GM23338 (cell line): ENCODE measurements at regions not wholly inside any gene's neighbourhood (a gene's known extent, or its start where the extent isn't known, plus 50 kb on each side); places are given as distances from the start of the nearest gene placed in this dataset.

Experiments
- ATAC-seq: fragments of 200-7000 bp; cut with Tn5 transposase; 3 replicates; pipeline ENCODE4 v1.9.1; 2020
- DNase-seq: peaks from one replicate; pipeline ENCODE4 v3.0.0-alpha.2; 2015; ENCODE audit warnings: low spot score
- H2AFZ ChIP-seq: fragments of 200-600 bp; sonication (generic); 2 replicates; pipeline ENCODE4 v1.8.0; 2016; ENCODE audit warnings: antibody characterized with exemption, mild to moderate bottlenecking, moderate library complexity
- H3F3A ChIP-seq: fragments of 200-600 bp; sonication (generic); replicated peaks from 2 replicates; pipeline ENCODE4 v1.8.0; 2017; ENCODE audit warnings: antibody characterized with exemption, mixed run types, low read depth
- H3K27ac ChIP-seq: fragments of 200-600 bp; sonication (generic); 2 replicates; pipeline ENCODE4 v1.6.1; 2016; ENCODE audit warnings: low read depth
- H3K27me3 ChIP-seq: fragments of 200-600 bp; sonication (generic); 2 replicates; pipeline ENCODE4 v1.8.0; 2016; ENCODE audit warnings: mild to moderate bottlenecking, mixed run types, moderate library complexity; ENCODE audit not compliant: insufficient read depth
- H3K36me3 ChIP-seq: fragments of 200-600 bp; sonication (generic); 2 replicates; pipeline ENCODE4 v1.8.0; 2016; ENCODE audit warnings: mild to moderate bottlenecking; ENCODE audit not compliant: insufficient read depth
- H3K4me1 ChIP-seq: fragments of 200-600 bp; sonication (generic); 2 replicates; pipeline ENCODE4 v1.8.0; 2016; ENCODE audit warnings: mild to moderate bottlenecking, moderate library complexity; ENCODE audit not compliant: insufficient read depth
- H3K4me2 ChIP-seq: fragments of 200-600 bp; sonication (generic); 2 replicates; pipeline ENCODE4 v1.7.1; 2017; ENCODE audit warnings: mixed run types
- H3K4me3 ChIP-seq: fragments of 200-600 bp; sonication (generic); 2 replicates; pipeline ENCODE4 v1.6.1; 2016; ENCODE audit warnings: mixed run types
- H3K79me2 ChIP-seq: fragments of 200-600 bp; sonication (generic); replicated peaks from 2 replicates; pipeline ENCODE4 v1.8.0; 2017; ENCODE audit warnings: mild to moderate bottlenecking; ENCODE audit not compliant: insufficient read depth
- H3K9me2 ChIP-seq: fragments of 200-600 bp; sonication (generic); 2 replicates; pipeline ENCODE4 v1.8.0; 2017; ENCODE audit not compliant: insufficient read depth
- H4K20me1 ChIP-seq: fragments of 200-600 bp; sonication (generic); replicated peaks from 2 replicates; pipeline ENCODE4 v1.8.0; 2017; ENCODE audit warnings: mild to moderate bottlenecking; ENCODE audit not compliant: insufficient read depth
- H3K27ac Mint-ChIP-seq: 2 replicates; pipeline ENCODE4 v1.8.0; 2020; ENCODE audit warnings: inconsistent platforms, mild to moderate bottlenecking, moderate library complexity, mixed read lengths
- H3K27me3 Mint-ChIP-seq: 3 replicates; pipeline ENCODE4 v1.8.0; 2022; ENCODE audit warnings: low read depth, mild to moderate bottlenecking, moderate library complexity, mixed read lengths, inconsistent platforms; ENCODE audit not compliant: insufficient read depth, poor library complexity
- H3K36me3 Mint-ChIP-seq: 3 replicates; pipeline ENCODE4 v1.8.0; 2021; ENCODE audit warnings: low read depth, mild to moderate bottlenecking, inconsistent platforms, moderate library complexity, mixed read lengths
- H3K4me1 Mint-ChIP-seq: 3 replicates; pipeline ENCODE4 v1.8.0; 2020; ENCODE audit warnings: mild to moderate bottlenecking, inconsistent platforms, mixed read lengths
- H3K4me3 Mint-ChIP-seq: 3 replicates; pipeline ENCODE4 v1.8.0; 2021; ENCODE audit warnings: moderate library complexity, mild to moderate bottlenecking, inconsistent platforms, mixed read lengths
- H3K9me3 Mint-ChIP-seq: 3 replicates; pipeline ENCODE4 v1.8.0; 2020; ENCODE audit warnings: moderate library complexity, mild to moderate bottlenecking, inconsistent platforms, mixed read lengths
- CREB1 ChIP-seq: fragments of 250-450 bp; sonication (Bioruptor Pico); IDR thresholded peaks from 2 replicates; pipeline ENCODE4 v1.5.0; 2020; ENCODE audit warnings: low read depth, mild to moderate bottlenecking, moderate library complexity
- CTCF ChIP-seq, 2 experiments: fragments of 200-600 bp in 1 of 2; sonication (generic) in 1 of 2; conservative IDR thresholded peaks; 2 replicates each; pipeline versions ENCODE4 v1.5.1 to v1.6.1; 2016 to 2017; ENCODE audit warnings: antibody characterized with exemption in 2 of 2, low read depth in 2 of 2, mild to moderate bottlenecking in 2 of 2, moderate library complexity in 1 of 2
- EZH2 ChIP-seq: fragments of 200-600 bp; sonication (generic); IDR thresholded peaks from one replicate; pipeline ENCODE4 v1.8.0; 2017; ENCODE audit warnings: antibody characterized with exemption, mild to moderate bottlenecking, low read depth; ENCODE audit not compliant: unreplicated experiment
- EZH2phosphoT487 ChIP-seq: fragments of 200-600 bp; sonication (generic); IDR thresholded peaks from one replicate; pipeline ENCODE4 v1.8.1; 2018; ENCODE audit warnings: antibody characterized with exemption; ENCODE audit not compliant: unreplicated experiment
- JUNB ChIP-seq: IDR thresholded peaks from one replicate; pipeline ENCODE4 v1.6.1; 2016; ENCODE audit warnings: antibody characterized with exemption; ENCODE audit not compliant: unreplicated experiment
- NANOG ChIP-seq: IDR thresholded peaks from 2 replicates; pipeline ENCODE4 v1.6.1; 2016; ENCODE audit warnings: antibody characterized with exemption, borderline replicate concordance
- POLR2AphosphoS5 ChIP-seq: IDR thresholded peaks from 2 replicates; pipeline ENCODE4 v1.6.1; 2016; ENCODE audit warnings: antibody characterized with exemption, low read depth
- STAT1 ChIP-seq: IDR thresholded peaks from one replicate; pipeline ENCODE4 v1.6.1; 2016; ENCODE audit warnings: antibody characterized with exemption; ENCODE audit not compliant: unreplicated experiment
- ZNF114 ChIP-seq: fragments of 250-450 bp; sonication (Bioruptor Pico); IDR thresholded peaks from 2 replicates; pipeline ENCODE4 v1.5.0; 2020; ENCODE audit warnings: mild to moderate bottlenecking, moderate library complexity
- ZNF331 ChIP-seq: fragments of 250-450 bp; sonication (Bioruptor Pico); IDR thresholded peaks from 2 replicates; pipeline ENCODE4 v1.5.0; 2020; ENCODE audit warnings: low read depth, mild to moderate bottlenecking, moderate library complexity
- ZNF462 ChIP-seq: fragments of 250-450 bp; sonication (Bioruptor Pico); IDR thresholded peaks from 2 replicates; pipeline ENCODE4 v1.5.0; 2020; ENCODE audit warnings: mild to moderate bottlenecking, moderate library complexity
- TF ChIP-seq, protein P1 (sequence below): IDR thresholded peaks from 2 replicates; pipeline ENCODE4 v1.6.1; 2016; ENCODE audit warnings: antibody characterized with exemption
- TF ChIP-seq, protein P2 (sequence below): IDR thresholded peaks from one replicate; pipeline ENCODE4 v1.6.1; 2018; ENCODE audit warnings: antibody characterized with exemption; ENCODE audit not compliant: unreplicated experiment

DNA sequence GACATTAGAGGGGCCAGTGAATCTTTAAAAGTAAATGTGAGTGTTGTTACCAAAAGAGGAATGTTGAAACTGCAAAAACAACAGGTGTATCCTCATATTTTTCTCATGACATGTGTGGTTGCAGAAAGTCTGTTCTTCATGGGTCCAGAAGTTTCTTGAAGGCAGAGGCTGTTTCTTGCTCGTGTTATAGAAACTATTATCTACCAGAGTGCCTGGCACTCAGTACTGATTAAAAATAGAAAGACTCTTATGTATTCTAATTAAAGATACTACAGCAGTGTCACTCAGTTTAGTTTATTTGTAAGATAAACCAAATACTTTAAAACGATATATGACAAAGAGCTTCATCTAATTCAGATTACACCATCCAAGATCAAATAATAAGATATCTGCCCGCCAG is 1864.2 kb upstream of the WWC1 start:
- H3K4me3 ChIP-seq: no peak overlapping the region
- no peaks in the 10 kb centered on the region for H4K20me1 ChIP-seq
- Mint-ChIP-seq H3K4me1 (peaks cover 43% of the 10 kb centered on the region), H3K27me3 (peaks cover 10% of the 10 kb centered on the region), H3K9me3 (peaks cover 3% of the 10 kb centered on the region; the same call in 1 of the 3 replicates), H3K36me3 (peaks cover 16% of the 10 kb centered on the region; the same call in 2 of the 3 replicates), H3K4me3 (no peak overlapping the region), H3K27ac (no peak overlapping the region)
- no peak overlapping the region for H3K27ac ChIP-seq
- H3K4me2 ChIP-seq: no peak overlapping the region
- ATAC-seq: no peak
- H2AFZ ChIP-seq: no peak overlapping the region
- peaks cover 5% of the 10 kb centered on the region; the same call in 1 of the 2 replicates for H3F3A ChIP-seq
- no peaks in the 10 kb centered on the region for H3K79me2 ChIP-seq
- no peaks in the 10 kb centered on the region for H3K27me3 ChIP-seq
- H3K36me3 ChIP-seq: no peaks in the 10 kb centered on the region
- no peak for TF ChIP-seq ZNF462 (CRISPR knock-in tag)
- TF ChIP-seq JUNB: no peak
- no peak for TF ChIP-seq CTCF (conservative IDR thresholded peaks at IDR 0.05; ENCODE audit: low read depth in 2 of 2)
- no peak for TF ChIP-seq ZNF331 (CRISPR knock-in tag)
- TF ChIP-seq, protein P1, sequence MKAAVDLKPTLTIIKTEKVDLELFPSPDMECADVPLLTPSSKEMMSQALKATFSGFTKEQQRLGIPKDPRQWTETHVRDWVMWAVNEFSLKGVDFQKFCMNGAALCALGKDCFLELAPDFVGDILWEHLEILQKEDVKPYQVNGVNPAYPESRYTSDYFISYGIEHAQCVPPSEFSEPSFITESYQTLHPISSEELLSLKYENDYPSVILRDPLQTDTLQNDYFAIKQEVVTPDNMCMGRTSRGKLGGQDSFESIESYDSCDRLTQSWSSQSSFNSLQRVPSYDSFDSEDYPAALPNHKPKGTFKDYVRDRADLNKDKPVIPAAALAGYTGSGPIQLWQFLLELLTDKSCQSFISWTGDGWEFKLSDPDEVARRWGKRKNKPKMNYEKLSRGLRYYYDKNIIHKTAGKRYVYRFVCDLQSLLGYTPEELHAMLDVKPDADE: no peak
- TF ChIP-seq STAT1: no peak
- no peak for TF ChIP-seq POLR2AphosphoS5
- no peak for TF ChIP-seq ZNF114 (CRISPR knock-in tag)
- TF ChIP-seq EZH2: no peak
- TF ChIP-seq EZH2phosphoT487: no peak
- TF ChIP-seq, protein P2, sequence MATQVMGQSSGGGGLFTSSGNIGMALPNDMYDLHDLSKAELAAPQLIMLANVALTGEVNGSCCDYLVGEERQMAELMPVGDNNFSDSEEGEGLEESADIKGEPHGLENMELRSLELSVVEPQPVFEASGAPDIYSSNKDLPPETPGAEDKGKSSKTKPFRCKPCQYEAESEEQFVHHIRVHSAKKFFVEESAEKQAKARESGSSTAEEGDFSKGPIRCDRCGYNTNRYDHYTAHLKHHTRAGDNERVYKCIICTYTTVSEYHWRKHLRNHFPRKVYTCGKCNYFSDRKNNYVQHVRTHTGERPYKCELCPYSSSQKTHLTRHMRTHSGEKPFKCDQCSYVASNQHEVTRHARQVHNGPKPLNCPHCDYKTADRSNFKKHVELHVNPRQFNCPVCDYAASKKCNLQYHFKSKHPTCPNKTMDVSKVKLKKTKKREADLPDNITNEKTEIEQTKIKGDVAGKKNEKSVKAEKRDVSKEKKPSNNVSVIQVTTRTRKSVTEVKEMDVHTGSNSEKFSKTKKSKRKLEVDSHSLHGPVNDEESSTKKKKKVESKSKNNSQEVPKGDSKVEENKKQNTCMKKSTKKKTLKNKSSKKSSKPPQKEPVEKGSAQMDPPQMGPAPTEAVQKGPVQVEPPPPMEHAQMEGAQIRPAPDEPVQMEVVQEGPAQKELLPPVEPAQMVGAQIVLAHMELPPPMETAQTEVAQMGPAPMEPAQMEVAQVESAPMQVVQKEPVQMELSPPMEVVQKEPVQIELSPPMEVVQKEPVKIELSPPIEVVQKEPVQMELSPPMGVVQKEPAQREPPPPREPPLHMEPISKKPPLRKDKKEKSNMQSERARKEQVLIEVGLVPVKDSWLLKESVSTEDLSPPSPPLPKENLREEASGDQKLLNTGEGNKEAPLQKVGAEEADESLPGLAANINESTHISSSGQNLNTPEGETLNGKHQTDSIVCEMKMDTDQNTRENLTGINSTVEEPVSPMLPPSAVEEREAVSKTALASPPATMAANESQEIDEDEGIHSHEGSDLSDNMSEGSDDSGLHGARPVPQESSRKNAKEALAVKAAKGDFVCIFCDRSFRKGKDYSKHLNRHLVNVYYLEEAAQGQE: no peak
- TF ChIP-seq CREB1 (CRISPR knock-in tag): no peak
- TF ChIP-seq NANOG: no peak
- peaks cover 20% of the 10 kb centered on the region for H3K4me1 ChIP-seq
- DNase-seq: no peak
- H3K9me2 ChIP-seq: no peaks in the 10 kb centered on the region
